ENCODE measurements at regions not wholly inside any gene's neighbourhood (a gene's known extent, or its start where the extent isn't known, plus 50 kb on each side); places are given as distances from the start of the nearest gene placed in this dataset.

DNA sequence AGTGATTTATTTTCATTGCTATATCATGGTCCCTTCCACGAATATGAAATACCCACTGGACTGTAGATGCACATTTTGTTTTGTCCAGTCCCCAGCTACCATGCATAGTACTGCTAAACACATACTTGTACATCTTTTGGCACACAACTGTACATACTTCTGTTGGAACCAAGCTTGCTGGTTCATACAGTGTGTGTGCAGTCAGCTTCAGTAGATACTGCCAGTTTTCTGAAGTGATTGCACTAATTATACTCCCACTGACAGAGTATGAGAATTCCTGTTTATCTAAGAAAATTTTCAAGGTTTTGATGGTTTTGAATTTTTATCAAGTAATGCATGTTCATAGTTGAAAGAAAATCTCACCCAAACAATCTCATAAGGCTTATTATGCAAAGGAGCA is 100.7 kb upstream of the LMCD1 start:
- no peaks in the 10 kb centered on the region for H3K9me3 ChIP-seq
- 72 to 82% methylated on average over 1 of the region's 1 CpG for WGBS, 2 donors
- intact Hi-C loops (cut with DNase I), result no loop called here
- TF ChIP-seq POLR2A (IDR thresholded peaks at IDR 0.05), result no peak
- TF ChIP-seq, protein P1, sequence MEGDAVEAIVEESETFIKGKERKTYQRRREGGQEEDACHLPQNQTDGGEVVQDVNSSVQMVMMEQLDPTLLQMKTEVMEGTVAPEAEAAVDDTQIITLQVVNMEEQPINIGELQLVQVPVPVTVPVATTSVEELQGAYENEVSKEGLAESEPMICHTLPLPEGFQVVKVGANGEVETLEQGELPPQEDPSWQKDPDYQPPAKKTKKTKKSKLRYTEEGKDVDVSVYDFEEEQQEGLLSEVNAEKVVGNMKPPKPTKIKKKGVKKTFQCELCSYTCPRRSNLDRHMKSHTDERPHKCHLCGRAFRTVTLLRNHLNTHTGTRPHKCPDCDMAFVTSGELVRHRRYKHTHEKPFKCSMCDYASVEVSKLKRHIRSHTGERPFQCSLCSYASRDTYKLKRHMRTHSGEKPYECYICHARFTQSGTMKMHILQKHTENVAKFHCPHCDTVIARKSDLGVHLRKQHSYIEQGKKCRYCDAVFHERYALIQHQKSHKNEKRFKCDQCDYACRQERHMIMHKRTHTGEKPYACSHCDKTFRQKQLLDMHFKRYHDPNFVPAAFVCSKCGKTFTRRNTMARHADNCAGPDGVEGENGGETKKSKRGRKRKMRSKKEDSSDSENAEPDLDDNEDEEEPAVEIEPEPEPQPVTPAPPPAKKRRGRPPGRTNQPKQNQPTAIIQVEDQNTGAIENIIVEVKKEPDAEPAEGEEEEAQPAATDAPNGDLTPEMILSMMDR (IDR thresholded peaks at IDR 0.05), result no peak
- DNase-seq, result no peak
- no peaks in the 10 kb centered on the region for H3K27me3 ChIP-seq
- no peak overlapping the region for H3K4me3 ChIP-seq (replicated peaks in 1 of 3)
- H3K36me3 ChIP-seq, result no peaks in the 10 kb centered on the region
- no peaks in the 10 kb centered on the region for H3K4me1 ChIP-seq
- no peak overlapping the region for H3K27ac ChIP-seq

DNA sequence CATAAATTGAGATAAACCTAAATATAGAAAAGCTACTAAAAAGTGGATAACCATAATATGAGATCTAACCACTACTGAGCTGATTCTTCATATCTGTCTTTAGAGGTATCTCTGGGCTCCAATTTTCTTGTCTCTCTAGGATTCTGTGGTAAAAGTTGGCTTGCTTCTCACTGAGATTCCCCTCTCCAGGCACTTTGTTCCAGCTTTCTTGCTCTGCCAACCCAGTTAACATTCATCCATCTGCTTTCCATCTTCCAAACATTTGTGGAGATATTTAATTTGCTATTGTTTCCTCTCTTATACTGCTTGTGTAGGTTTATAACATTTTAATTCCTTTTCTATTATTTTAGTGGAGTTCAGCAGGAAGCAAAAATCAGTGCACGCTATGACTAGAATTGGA is 97.6 kb upstream of the LMCD1 start:
- H3K27ac ChIP-seq, result no peak overlapping the region
- intact Hi-C loops (cut with DNase I), result no loop called here
- H3K4me3 ChIP-seq (replicated peaks in 1 of 3), result no peak overlapping the region
- H3K27me3 ChIP-seq, result no peaks in the 10 kb centered on the region
- H3K9me3 ChIP-seq, result no peaks in the 10 kb centered on the region
- WGBS, 2 donors, result 86 to 100% methylated on average over 1 of the region's 1 CpG
- H3K36me3 ChIP-seq, result no peaks in the 10 kb centered on the region
- TF ChIP-seq, protein P1 (IDR thresholded peaks at IDR 0.05), result no peak
- TF ChIP-seq POLR2A (IDR thresholded peaks at IDR 0.05), result no peak
- DNase-seq, result no peak
- H3K4me1 ChIP-seq, result no peaks in the 10 kb centered on the region

DNA sequence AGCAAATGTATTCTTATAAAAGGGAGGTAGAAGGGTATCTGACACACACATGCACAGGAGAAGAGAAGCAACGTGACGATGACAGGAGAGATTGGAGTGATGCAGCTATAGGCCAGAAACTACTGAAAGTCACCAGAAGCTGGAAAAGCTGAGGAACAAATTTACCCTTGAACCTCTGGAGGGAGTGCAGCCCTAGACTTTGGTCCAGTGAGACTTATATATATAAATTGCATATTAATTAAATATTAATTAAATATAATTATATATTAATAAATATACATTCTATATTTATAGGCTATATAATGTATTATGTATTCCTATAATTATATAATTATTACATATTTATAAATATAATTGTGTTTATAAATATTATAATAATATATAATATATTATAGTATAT is 96.5 kb upstream of the LMCD1 start:
- no peak for TF ChIP-seq POLR2A (IDR thresholded peaks at IDR 0.05)
- no peaks in the 10 kb centered on the region for H3K4me1 ChIP-seq
- DNase-seq, result no peak
- 97 to 98% methylated on average over 2 of the region's 2 CpGs for WGBS, 2 donors
- intact Hi-C loops (cut with DNase I), result no loop called here
- H3K36me3 ChIP-seq, result no peaks in the 10 kb centered on the region
- no peaks in the 10 kb centered on the region for H3K9me3 ChIP-seq
- no peak overlapping the region for H3K4me3 ChIP-seq (replicated peaks in 1 of 3)
- H3K27ac ChIP-seq, result no peak overlapping the region
- no peaks in the 10 kb centered on the region for H3K27me3 ChIP-seq

DNA sequence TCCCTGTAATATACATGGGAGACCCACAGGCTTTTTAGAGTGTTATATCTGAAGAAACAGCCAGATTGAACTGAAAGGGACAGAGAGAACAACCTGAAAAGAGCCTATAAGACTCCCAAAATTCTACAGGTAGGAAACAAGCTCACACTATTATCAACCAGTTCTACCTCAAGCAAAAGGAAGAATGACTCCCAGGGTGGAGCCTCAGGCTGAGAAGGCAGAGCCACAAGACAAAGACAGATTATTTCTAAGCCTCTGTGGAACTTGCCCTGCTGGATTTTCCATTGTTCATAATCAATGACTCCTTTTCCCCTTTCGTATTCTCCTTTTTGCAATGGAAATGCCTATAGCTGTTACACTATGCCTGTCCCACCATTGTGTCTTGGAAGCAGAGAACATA is 95.1 kb upstream of the LMCD1 start:
- H3K9me3 ChIP-seq, result no peaks in the 10 kb centered on the region
- H3K4me1 ChIP-seq, result no peaks in the 10 kb centered on the region
- no peak overlapping the region for H3K27ac ChIP-seq
- WGBS, 2 donors, result 100% methylated on average over 1 of the region's 1 CpG
- intact Hi-C loops (cut with DNase I), result no loop called here
- no peaks in the 10 kb centered on the region for H3K27me3 ChIP-seq
- H3K4me3 ChIP-seq (replicated peaks in 1 of 3), result no peak overlapping the region
- TF ChIP-seq, protein P1 (IDR thresholded peaks at IDR 0.05), result no peak
- H3K36me3 ChIP-seq, result no peaks in the 10 kb centered on the region
- DNase-seq, result no peak

DNA sequence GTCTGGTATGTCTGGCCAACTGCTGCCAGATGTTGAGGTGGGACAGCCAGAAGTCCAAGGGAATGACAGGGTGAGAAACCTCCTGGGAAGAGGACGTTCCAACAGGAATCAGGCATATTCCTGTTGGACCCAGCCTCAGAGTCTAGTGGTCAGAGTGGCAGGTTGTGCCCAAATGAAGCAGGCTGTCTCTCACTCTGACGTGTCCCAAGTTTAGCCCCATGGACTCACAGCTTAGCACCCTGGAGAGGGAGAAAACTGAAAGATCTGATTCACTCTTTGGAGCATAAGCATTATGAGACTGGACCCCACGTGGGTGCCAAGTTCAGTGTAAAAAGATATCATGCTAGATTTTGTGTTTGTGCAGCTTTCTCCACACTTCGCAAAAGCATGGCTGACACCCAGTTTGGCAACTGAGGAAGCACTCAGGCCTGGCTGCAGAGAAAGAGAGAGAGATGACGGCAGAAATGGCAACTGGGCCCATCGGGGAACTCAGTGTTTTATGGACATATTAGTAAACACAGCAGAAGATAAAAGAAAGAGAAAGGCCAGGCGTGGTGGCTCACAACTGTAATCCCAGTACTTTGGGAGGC is 88.2 kb upstream of the LMCD1 start:
- WGBS, 2 donors, result 79 to 86% methylated on average over 7 of the region's 7 CpGs
- Histone ChIP-seq H3K36me3 (no peaks in the 10 kb centered on the region), H3K27ac (no peak overlapping the region), H3K27me3 (no peaks in the 10 kb centered on the region), H3K4me3 (replicated peaks in 1 of 3) (no peak overlapping the region), H3K4me1 (no peaks in the 10 kb centered on the region), H3K9me3 (no peaks in the 10 kb centered on the region)
- intact Hi-C loops (cut with DNase I), result no loop called here
- TF ChIP-seq, protein P1 (IDR thresholded peaks at IDR 0.05), result no peak
- TF ChIP-seq POLR2A (IDR thresholded peaks at IDR 0.05), result no peak
- no peak for DNase-seq

DNA sequence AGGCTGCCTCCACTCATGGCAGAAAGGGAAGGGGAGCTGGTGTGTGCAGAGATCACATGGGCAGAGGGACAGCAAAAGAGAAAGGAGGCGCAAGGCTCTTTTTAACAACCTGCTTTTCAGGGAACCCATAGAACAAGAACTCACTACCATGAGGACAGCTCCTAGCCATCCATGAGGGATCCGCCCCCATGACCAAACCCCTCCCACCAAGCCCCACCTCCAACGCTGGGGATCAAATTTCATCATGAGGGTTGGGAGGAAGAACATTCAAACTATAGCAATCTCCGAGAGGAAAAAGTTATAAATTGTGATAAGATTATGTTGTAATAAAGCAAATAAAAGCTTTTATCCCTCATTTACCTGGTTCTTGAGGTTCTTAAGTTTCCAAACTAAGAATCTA is 84.7 kb upstream of the LMCD1 start:
- H3K27me3 ChIP-seq, result no peaks in the 10 kb centered on the region
- no peak overlapping the region for H3K4me3 ChIP-seq (replicated peaks in 1 of 3)
- no peak for TF ChIP-seq POLR2A (IDR thresholded peaks at IDR 0.05)
- TF ChIP-seq, protein P1 (IDR thresholded peaks at IDR 0.05), result no peak
- no peak overlapping the region for H3K27ac ChIP-seq
- WGBS, 2 donors, result 73 to 78% methylated on average over 4 of the region's 4 CpGs
- H3K36me3 ChIP-seq, result no peaks in the 10 kb centered on the region
- DNase-seq, result peak; percentile 12 to 27
- H3K9me3 ChIP-seq, result no peaks in the 10 kb centered on the region
- intact Hi-C loops (cut with DNase I), result no loop called here
- H3K4me1 ChIP-seq, result no peaks in the 10 kb centered on the region
